Kidney (tissue), 13 donors: ENCODE measurements at regions not wholly inside any gene's neighbourhood (a gene's known extent, or its start where the extent isn't known, plus 50 kb on each side); places are given as distances from the start of the nearest gene placed in this dataset.

Source experiments
- DNase-seq, 5 donors: peaks; one replicate each; pipeline ENCODE4 v3.0.0-alpha.2; 2013 to 2020
- FAIRE-seq: peaks from 2 replicates; lab custom pipeline; 2012; peaks lifted over from hg19 to GRCh38; lab: Jason Lieb, UNC
- H3K27ac ChIP-seq, 2 donors: one replicate each; pipeline ENCODE4 v1.7.0; 2013; ENCODE audit warnings: low read depth in 2 of 2, low read length in 2 of 2, inconsistent platforms in 1 of 2
- H3K27me3 ChIP-seq: one replicate; pipeline ENCODE4 v1.7.1; 2013; ENCODE audit warnings: low read length, inconsistent platforms; ENCODE audit not compliant: control insufficient read depth, insufficient read depth
- H3K36me3 ChIP-seq, 3 donors: one replicate each; pipeline versions ENCODE4 v1.7.0 to v1.7.1; 2013; ENCODE audit warnings: low read length in 3 of 3, control low read depth in 1 of 3, inconsistent platforms in 1 of 3; ENCODE audit not compliant: insufficient read depth in 3 of 3, control insufficient read depth in 2 of 3
- H3K4me1 ChIP-seq, 3 donors: one replicate each; pipeline versions ENCODE4 v1.7.0 to v1.7.1; 2013; ENCODE audit warnings: low read length in 3 of 3, inconsistent platforms in 1 of 3, low read depth in 1 of 3; ENCODE audit not compliant: control insufficient read depth in 2 of 3, insufficient read depth in 2 of 3
- H3K4me3 ChIP-seq, 3 donors: one replicate each; pipeline versions ENCODE4 v1.7.0 to v1.8.1; 2013; ENCODE audit warnings: low read length in 3 of 3, control low read depth in 1 of 3, inconsistent platforms in 1 of 3
- H3K9ac ChIP-seq, 3 donors: one replicate each; pipeline versions ENCODE4 v1.7.0 to v1.7.1; 2013; ENCODE audit warnings: low read length in 3 of 3, control low read depth in 1 of 3, inconsistent platforms in 1 of 3
- H3K9me3 ChIP-seq, 3 donors: one replicate each; pipeline versions ENCODE4 v1.7.0 to v1.7.1; 2013; ENCODE audit warnings: low read length in 3 of 3, control low read depth in 1 of 3, inconsistent platforms in 1 of 3; ENCODE audit not compliant: control insufficient read depth in 2 of 3, insufficient read depth in 1 of 3
- CTCF ChIP-seq: IDR thresholded peaks from 3 replicates; pipeline ENCODE4 v1.5.1; 2012; ENCODE audit warnings: mild to moderate bottlenecking, moderate library complexity, borderline replicate concordance; ENCODE audit not compliant: insufficient read depth; ENCODE audit errors: extremely low read depth
- intact Hi-C: fragments of 100-400 bp; cut with DNase I; formaldehyde crosslinking; loops from one replicate; pipeline ENCODE4 v1.11.1; 2022
- donor health status: control.
- donor health status: control.
- donor health status: control.
- donor health status: control.
- donor health status: control.
- donor health status: DM: yes; HTN: yes; CAD: no.
- donor health status: Normal renal cell carcinoma (clear cell type).

DNA sequence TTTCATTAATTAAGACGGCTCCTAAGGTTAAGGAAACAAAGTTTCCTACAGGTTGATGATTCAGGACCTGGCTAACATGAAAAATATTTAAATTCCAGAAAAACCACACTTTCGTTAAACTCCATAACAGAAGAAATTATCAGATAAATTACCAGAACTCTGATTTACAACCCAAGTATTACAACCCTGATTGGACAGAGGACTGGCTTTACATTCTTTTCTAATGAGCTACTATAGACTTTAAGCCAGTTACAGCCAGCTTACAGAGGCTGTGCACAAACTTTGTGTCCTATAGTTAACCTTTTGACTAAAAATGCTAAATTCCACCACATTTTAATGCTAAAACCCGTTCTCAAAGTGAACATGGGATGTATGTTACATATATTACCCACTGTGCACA is 458.6 kb downstream of the KCNJ3 start:
- intact Hi-C loops, result no loop called here
- DNase-seq (peak in 2 of 5 donors; percentile 10 to 27), FAIRE-seq (no peak)
- Histone ChIP-seq H3K36me3 (no peaks in the 10 kb centered on the region), H3K4me3 (no peak overlapping the region), H3K9ac (no peak overlapping the region), H3K9me3 (no peaks in the 10 kb centered on the region), H3K27ac (no peak overlapping the region), H3K27me3 (no peaks in the 10 kb centered on the region), H3K4me1 (no peaks in the 10 kb centered on the region)
- no peak for TF ChIP-seq CTCF

- H3K4me1 ChIP-seq, result no peaks in the 10 kb centered on the region
- H3K4me3 ChIP-seq, result no peak overlapping the region
- no peaks in the 10 kb centered on the region for H3K9me3 ChIP-seq
- DNase-seq, result no peak
- FAIRE-seq, result no peak
- H3K27me3 ChIP-seq, result no peaks in the 10 kb centered on the region
- TF ChIP-seq CTCF, result no peak
- H3K9ac ChIP-seq, result no peak overlapping the region
- no peak overlapping the region for H3K27ac ChIP-seq
- H3K36me3 ChIP-seq, result no peaks in the 10 kb centered on the region
- intact Hi-C loops, result no loop called here
These were observed 453.4 kb downstream of the KCNJ3 start for GRCh38 chr2:155151945-155152344.

GRCh38 chr2:155151472-155151871 is 453.0 kb downstream of the KCNJ3 start:
- no peak for DNase-seq
- TF ChIP-seq CTCF, result no peak
- FAIRE-seq, result no peak

GRCh38 chr2:155145758-155146229 is 447.3 kb downstream of the KCNJ3 start:
- no peak overlapping the region for H3K27ac ChIP-seq
- no peaks in the 10 kb centered on the region for H3K36me3 ChIP-seq
- H3K4me3 ChIP-seq, result no peak overlapping the region
- FAIRE-seq, result no peak
- no peaks in the 10 kb centered on the region for H3K4me1 ChIP-seq
- H3K9ac ChIP-seq, result no peak overlapping the region
- no peak for TF ChIP-seq CTCF
- no peaks in the 10 kb centered on the region for H3K27me3 ChIP-seq
- intact Hi-C loops, result no loop called here
- DNase-seq, result peak in 1 of 5 donors; percentile 22
- H3K9me3 ChIP-seq, result no peaks in the 10 kb centered on the region

More at GRCh38 chr2:155151472-155151871, 453.0 kb downstream of the KCNJ3 start:
- Histone ChIP-seq H3K9ac (no peak overlapping the region), H3K4me1 (no peaks in the 10 kb centered on the region), H3K4me3 (no peak overlapping the region), H3K27ac (no peak overlapping the region), H3K36me3 (no peaks in the 10 kb centered on the region), H3K9me3 (no peaks in the 10 kb centered on the region), H3K27me3 (no peaks in the 10 kb centered on the region)
- intact Hi-C loops, result no loop called here
